Tibial nerve (tissue), 4 donors: ENCODE measurements at regions not wholly inside any gene's neighbourhood (a gene's known extent, or its start where the extent isn't known, plus 50 kb on each side); places are given as distances from the start of the nearest gene placed in this dataset.

ENCODE experiments used
- DNase-seq, 2 donors: peaks; one replicate each; pipeline ENCODE4 v3.0.0-alpha.2; 2019; ENCODE audit warnings: low spot score in 2 of 2
- H3K27ac ChIP-seq, 4 donors: fragments of 200-600 bp; sonication (generic) in 3 of 4; one replicate each; pipeline ENCODE4 v1.5.1; 2017 to 2019; ENCODE audit warnings: mild to moderate bottlenecking in 1 of 4
- H3K27me3 ChIP-seq, 2 donors: fragments of 200-600 bp; sonication (generic) in 1 of 2; one replicate each; pipeline versions ENCODE4 v1.5.1 to v1.6.0; 2017 to 2019
- H3K36me3 ChIP-seq, 3 donors: fragments of 200-600 bp; sonication (generic); one replicate each; pipeline ENCODE4 v1.5.1; 2018 to 2019
- H3K4me1 ChIP-seq, 4 donors: fragments of 200-600 bp; sonication (generic) in 3 of 4; one replicate each; pipeline ENCODE4 v1.5.1; 2017 to 2019
- H3K4me3 ChIP-seq, 4 donors: fragments of 200-600 bp; sonication (generic) in 3 of 4; one replicate each; pipeline ENCODE4 v1.5.1; 2017 to 2019; ENCODE audit warnings: mild to moderate bottlenecking in 1 of 4, moderate library complexity in 1 of 4
- H3K9me3 ChIP-seq, 4 donors: fragments of 200-600 bp; sonication (generic) in 3 of 4; one replicate each; pipeline ENCODE4 v1.5.1; 2017 to 2019
- EP300 ChIP-seq, 2 donors: sonication (generic); formaldehyde crosslinking; IDR thresholded peaks; one replicate each; pipeline ENCODE4 v1.6.1; 2017; ENCODE audit warnings: antibody characterized with exemption in 2 of 2, mild to moderate bottlenecking in 1 of 2
- POLR2A ChIP-seq, 2 donors: fragments of 450-650 bp; IDR thresholded peaks; one replicate each; pipeline ENCODE4 v1.6.1; 2017; ENCODE audit warnings: antibody characterized with exemption in 2 of 2, mild to moderate bottlenecking in 2 of 2, moderate library complexity in 2 of 2
- WGBS, 2 donors: methylation state at CpG; one replicate each; pipeline ENCODE4 v1.1.5; 2018; 5-methylcytosine and 5-hydroxymethylcytosine counted together
- TF ChIP-seq, protein P1 (sequence below), 5 experiments: fragments of 200-600 bp in 3 of 5; fragments of 450-650 bp in 2 of 5; sonication (generic) in 3 of 5; IDR thresholded peaks; one replicate each; pipeline ENCODE4 v1.5.1; 2016 to 2019; ENCODE audit warnings: antibody characterized with exemption in 5 of 5, mild to moderate bottlenecking in 3 of 5, moderate library complexity in 2 of 5

DNA sequence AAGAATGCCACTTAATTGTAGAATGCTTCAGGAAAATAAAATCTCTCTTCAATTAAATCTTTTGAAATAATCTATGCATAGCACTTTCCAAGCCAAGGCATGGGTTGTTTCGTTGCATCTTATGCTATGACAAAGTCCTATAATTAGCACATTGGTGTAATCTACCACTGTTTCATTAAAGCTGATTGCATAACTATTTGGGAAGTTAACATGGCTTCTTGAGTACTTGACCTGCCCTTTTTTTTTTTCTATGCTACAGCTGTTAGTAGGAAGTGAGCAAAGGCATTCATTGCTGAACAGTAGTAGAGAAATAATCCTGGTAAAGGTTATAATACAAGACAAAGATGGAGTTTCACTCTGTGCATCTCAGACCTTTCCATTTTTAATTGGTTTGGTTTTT lies 557.2 kb upstream of the CELF2 start:
- 47 to 58% methylated on average over 1 of the region's 1 CpG for WGBS, 2 donors
- H3K9me3 ChIP-seq, result no peaks in the 10 kb centered on the region
- no peak overlapping the region for H3K27ac ChIP-seq
- TF ChIP-seq EP300 (IDR thresholded peaks at IDR 0.05) (no peak), POLR2A (IDR thresholded peaks at IDR 0.05) (no peak)
- TF ChIP-seq, protein P1, sequence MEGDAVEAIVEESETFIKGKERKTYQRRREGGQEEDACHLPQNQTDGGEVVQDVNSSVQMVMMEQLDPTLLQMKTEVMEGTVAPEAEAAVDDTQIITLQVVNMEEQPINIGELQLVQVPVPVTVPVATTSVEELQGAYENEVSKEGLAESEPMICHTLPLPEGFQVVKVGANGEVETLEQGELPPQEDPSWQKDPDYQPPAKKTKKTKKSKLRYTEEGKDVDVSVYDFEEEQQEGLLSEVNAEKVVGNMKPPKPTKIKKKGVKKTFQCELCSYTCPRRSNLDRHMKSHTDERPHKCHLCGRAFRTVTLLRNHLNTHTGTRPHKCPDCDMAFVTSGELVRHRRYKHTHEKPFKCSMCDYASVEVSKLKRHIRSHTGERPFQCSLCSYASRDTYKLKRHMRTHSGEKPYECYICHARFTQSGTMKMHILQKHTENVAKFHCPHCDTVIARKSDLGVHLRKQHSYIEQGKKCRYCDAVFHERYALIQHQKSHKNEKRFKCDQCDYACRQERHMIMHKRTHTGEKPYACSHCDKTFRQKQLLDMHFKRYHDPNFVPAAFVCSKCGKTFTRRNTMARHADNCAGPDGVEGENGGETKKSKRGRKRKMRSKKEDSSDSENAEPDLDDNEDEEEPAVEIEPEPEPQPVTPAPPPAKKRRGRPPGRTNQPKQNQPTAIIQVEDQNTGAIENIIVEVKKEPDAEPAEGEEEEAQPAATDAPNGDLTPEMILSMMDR (IDR thresholded peaks at IDR 0.05), result no peak
- no peaks in the 10 kb centered on the region for H3K4me1 ChIP-seq
- H3K4me3 ChIP-seq, result no peak overlapping the region
- no peaks in the 10 kb centered on the region for H3K27me3 ChIP-seq
- DNase-seq, result no peak
- no peaks in the 10 kb centered on the region for H3K36me3 ChIP-seq

DNA sequence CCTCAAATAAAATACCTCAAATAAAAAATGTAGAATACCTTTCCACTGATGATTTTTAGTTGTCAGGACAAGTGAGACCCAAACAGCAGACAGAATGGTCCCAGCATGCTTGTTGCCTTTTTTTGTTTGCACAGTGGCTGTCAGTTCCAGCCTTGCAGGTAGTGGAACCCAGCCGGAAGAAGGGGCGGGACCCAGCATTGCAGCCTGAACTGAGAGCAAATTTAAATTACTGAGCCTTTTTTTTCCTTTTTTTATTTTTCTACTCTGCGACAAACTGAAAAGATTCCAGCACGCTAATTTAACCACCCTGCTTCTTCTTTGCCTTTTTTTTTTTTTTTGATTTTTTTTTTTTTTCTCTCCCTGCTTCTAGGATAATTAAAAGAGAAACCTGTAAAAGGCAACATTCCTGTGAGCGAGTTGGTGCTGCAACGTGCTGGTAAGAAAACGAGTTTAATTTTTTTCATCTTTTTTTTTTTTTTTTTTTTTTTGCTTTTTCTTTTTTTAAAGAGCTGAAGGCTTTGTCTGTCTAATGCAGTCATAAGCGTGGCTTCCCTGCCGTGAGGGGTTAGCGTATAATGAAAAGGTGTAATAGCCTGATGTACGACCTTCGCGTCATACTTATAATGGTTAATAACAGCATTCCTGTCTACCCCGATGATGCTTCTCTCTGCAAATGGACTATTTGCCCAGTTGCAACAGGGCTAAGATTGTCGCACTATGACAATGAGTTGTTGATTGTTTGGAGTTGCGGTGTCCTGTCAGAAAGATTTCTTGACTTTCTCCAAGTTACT lies 555.3 kb upstream of the CELF2 start:
- WGBS, 2 donors, result 62% methylated on average over 16 of the region's 16 CpGs
- H3K27ac ChIP-seq, result no peak overlapping the region

DNA sequence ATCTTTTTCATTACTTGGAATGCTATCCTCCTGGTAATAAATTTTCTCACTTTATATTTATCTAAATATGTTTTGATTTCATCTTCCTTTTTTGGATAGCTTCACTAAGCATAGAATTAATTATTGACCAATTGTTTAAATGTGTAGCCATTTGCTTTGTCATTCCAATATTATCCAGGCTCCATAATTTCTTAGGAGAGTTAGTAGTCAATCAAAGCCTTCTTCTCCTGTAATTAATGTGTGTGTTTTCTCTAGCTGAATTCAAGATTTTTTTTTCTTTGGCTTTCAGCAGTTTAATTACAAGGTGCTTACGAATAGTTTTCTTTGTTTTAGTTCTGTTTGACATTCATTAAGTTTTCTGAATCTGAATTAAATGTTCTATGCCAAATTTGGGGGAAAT lies 545.9 kb upstream of the CELF2 start:
- Histone ChIP-seq H3K27me3 (no peaks in the 10 kb centered on the region), H3K9me3 (peaks cover 0 to 12% (median 2%) of the 10 kb centered on the region in 4 donors), H3K27ac (no peak overlapping the region), H3K4me1 (no peaks in the 10 kb centered on the region), H3K4me3 (no peak overlapping the region), H3K36me3 (no peaks in the 10 kb centered on the region)
- TF ChIP-seq POLR2A (IDR thresholded peaks at IDR 0.05) (no peak), EP300 (IDR thresholded peaks at IDR 0.05) (no peak)
- TF ChIP-seq, protein P1 (IDR thresholded peaks at IDR 0.05), result no peak
- WGBS, 2 donors, result 86 to 92% methylated on average over 1 of the region's 1 CpG
- DNase-seq, result no peak

More for the DNA sequence above, 555.3 kb upstream of the CELF2 start:
- H3K4me3 ChIP-seq, result no peak overlapping the region
- H3K27me3 ChIP-seq, result no peaks in the 10 kb centered on the region
- H3K9me3 ChIP-seq, result no peaks in the 10 kb centered on the region
- DNase-seq, result no peak
- H3K4me1 ChIP-seq, result no peaks in the 10 kb centered on the region
- no peaks in the 10 kb centered on the region for H3K36me3 ChIP-seq
- TF ChIP-seq EP300 (IDR thresholded peaks at IDR 0.05) (no peak), POLR2A (IDR thresholded peaks at IDR 0.05) (no peak)
- TF ChIP-seq, protein P1 (IDR thresholded peaks at IDR 0.05), result no peak

DNA sequence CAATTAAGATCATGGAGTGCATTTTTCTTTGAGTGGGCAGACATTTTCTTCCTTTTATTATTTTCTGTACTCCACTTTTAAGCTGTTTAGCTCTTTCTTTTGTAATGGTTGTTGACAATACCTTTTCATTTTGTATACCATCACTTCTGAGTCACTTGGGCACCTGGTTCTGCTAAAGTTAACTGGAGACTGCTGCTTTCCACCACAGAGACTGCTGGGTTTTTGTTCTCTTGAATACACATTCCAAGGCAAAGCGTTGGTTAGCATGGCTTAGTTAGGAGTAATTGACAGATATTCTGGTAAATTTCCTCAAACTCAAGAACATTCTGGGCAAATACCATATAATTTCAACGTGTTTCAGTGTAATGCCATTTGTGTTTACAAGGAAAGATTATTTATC lies 541.9 kb upstream of the CELF2 start:
- WGBS, 2 donors, result 26 to 64% methylated on average over 2 of the region's 2 CpGs

DNA sequence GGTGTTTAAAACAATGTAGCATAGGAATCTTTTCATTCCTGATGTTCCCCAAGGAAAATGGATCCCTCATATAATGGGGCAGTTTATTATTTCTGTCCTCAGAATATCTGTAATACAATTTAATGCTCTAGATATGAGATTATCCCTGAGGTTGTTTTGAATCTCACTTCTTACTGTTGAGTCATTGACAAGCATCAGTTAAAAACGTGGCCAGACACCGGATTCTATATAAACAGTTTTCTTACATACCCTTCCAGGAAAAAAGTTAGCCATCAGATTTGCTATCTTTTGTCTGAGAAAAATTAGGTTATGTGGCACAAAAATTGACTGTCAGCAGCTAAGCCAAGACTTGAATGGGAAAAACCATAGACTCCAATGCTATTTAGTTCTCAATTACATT lies 539.8 kb upstream of the CELF2 start:
- TF ChIP-seq POLR2A (IDR thresholded peaks at IDR 0.05), result no peak
- no peak for TF ChIP-seq EP300 (IDR thresholded peaks at IDR 0.05)
- TF ChIP-seq, protein P1 (IDR thresholded peaks at IDR 0.05), result no peak
- 42 to 54% methylated on average over 2 of the region's 2 CpGs for WGBS, 2 donors
- H3K4me1 ChIP-seq, result no peaks in the 10 kb centered on the region
- no peaks in the 10 kb centered on the region for H3K36me3 ChIP-seq
- H3K9me3 ChIP-seq, result peaks cover 0 to 2% (median 0%) of the 10 kb centered on the region in 4 donors
- no peak overlapping the region for H3K27ac ChIP-seq
- no peak for DNase-seq
- H3K4me3 ChIP-seq, result no peak overlapping the region
- no peaks in the 10 kb centered on the region for H3K27me3 ChIP-seq

More for the DNA sequence above, 541.9 kb upstream of the CELF2 start:
- Histone ChIP-seq H3K27me3 (no peaks in the 10 kb centered on the region), H3K4me3 (no peak overlapping the region), H3K4me1 (no peaks in the 10 kb centered on the region), H3K9me3 (peaks cover 0 to 12% (median 2%) of the 10 kb centered on the region in 4 donors), H3K27ac (no peak overlapping the region), H3K36me3 (no peaks in the 10 kb centered on the region)
- no peak for DNase-seq
- TF ChIP-seq, protein P1 (IDR thresholded peaks at IDR 0.05), result no peak
- TF ChIP-seq POLR2A (IDR thresholded peaks at IDR 0.05) (no peak), EP300 (IDR thresholded peaks at IDR 0.05) (no peak)
